ENCODE measurements at regions not wholly inside any gene's neighbourhood (a gene's known extent, or its start where the extent isn't known, plus 50 kb on each side); places are given as distances from the start of the nearest gene placed in this dataset.

GRCh38 chr15:89421219-89421618 lies 75.2 kb downstream of the RHCG start:
- H3K27ac Mint-ChIP-seq (ENCODE audit: low read depth), result no peak overlapping the region

DNA sequence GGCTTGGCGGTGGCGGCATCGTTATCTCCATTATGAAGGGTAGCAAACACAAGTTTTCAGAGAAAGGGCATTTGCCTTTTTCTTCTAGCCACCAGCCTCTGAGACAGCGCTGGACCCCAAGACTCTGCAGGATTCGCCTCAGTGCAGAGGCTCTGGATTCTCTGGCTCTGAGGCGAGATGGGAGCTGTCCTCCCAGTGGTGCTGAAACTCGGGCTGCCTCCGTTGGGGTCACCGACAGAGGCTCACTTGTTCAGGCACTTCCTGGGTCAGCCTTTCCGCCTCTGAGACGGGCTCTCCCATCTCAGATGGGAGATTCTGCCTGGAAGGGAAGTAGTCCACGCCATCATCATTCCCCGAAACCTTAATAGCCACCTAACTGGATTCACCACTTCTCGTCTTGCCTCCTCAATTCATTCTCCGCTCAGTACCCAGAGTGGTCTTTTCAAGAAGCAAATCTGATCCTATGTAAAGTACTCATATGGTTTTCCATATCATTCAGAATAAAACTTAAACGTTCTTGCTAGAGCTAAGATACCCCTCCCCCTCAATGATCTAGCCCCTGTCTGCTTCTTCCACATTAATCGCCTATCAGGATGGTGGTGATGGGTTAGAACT lies 76.9 kb downstream of the RHCG start:
- Mint-ChIP-seq H3K27me3 (peaks cover 80% of the 10 kb centered on the region), H3K4me3 (no peak overlapping the region), H3K36me3 (ENCODE audit: insufficient read depth) (no peaks in the 10 kb centered on the region), H3K9me3 (no peaks in the 10 kb centered on the region), H3K4me1 (peaks cover 6% of the 10 kb centered on the region), H3K27ac (ENCODE audit: low read depth) (no peak overlapping the region)
- ATAC-seq (replicated peaks; ENCODE audit: extremely low read depth, poor library complexity, severe bottlenecking), result peak; percentile 50
- no peak for DNase-seq (ENCODE audit: low spot score in 2 of 2)

More at GRCh38 chr15:89421219-89421618, 75.2 kb downstream of the RHCG start:
- Mint-ChIP-seq H3K4me3 (no peak overlapping the region), H3K36me3 (ENCODE audit: insufficient read depth) (no peaks in the 10 kb centered on the region), H3K9me3 (no peaks in the 10 kb centered on the region), H3K4me1 (peaks cover 2% of the 10 kb centered on the region), H3K27me3 (peaks cover 71% of the 10 kb centered on the region)
- ATAC-seq (replicated peaks; ENCODE audit: extremely low read depth, poor library complexity, severe bottlenecking) (no peak), DNase-seq (ENCODE audit: low spot score in 2 of 2) (no peak)

DNA sequence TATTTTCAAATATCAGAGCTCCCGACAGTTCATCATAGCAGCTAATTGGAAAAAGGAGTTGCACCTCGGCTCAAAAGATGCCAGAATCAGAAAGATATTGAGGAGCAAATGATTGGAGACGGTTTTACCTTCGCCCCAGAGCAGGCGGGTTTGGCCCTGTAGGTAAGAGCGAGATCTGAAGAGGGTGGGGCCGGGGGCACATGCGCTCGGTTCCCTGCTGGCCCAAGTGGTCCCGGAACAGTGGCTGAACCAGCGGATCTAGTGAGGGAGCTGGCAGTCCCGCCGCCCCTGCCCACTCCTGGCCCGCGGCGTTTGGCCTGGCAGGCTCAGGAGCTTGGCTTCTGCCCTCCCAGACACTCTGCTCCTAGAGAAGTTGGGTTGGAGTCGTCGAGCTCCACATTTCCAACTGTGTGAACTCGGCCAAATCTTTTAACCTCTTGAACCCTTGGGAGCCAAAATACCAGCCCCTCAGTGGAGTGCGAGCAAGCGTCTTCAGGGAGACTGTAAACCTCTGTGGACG lies 79.1 kb downstream of the RHCG start:
- no peak overlapping the region for H3K4me3 Mint-ChIP-seq
- H3K27ac Mint-ChIP-seq (ENCODE audit: low read depth), result no peak overlapping the region
- H3K9me3 Mint-ChIP-seq, result no peaks in the 10 kb centered on the region
- H3K27me3 Mint-ChIP-seq, result peaks cover 94% of the 10 kb centered on the region
- H3K36me3 Mint-ChIP-seq (ENCODE audit: insufficient read depth), result peaks cover 3% of the 10 kb centered on the region
- ATAC-seq (replicated peaks; ENCODE audit: extremely low read depth, poor library complexity, severe bottlenecking) (no peak), DNase-seq (ENCODE audit: low spot score in 2 of 2) (no peak)
- H3K4me1 Mint-ChIP-seq, result peaks cover 6% of the 10 kb centered on the region

- Mint-ChIP-seq H3K4me3 (no peak overlapping the region), H3K27me3 (peaks cover 94% of the 10 kb centered on the region), H3K9me3 (no peaks in the 10 kb centered on the region), H3K36me3 (ENCODE audit: insufficient read depth) (peaks cover 4% of the 10 kb centered on the region), H3K4me1 (peaks cover 8% of the 10 kb centered on the region), H3K27ac (ENCODE audit: low read depth) (no peak overlapping the region)
- ATAC-seq (replicated peaks; ENCODE audit: extremely low read depth, poor library complexity, severe bottlenecking) (peak; percentile 77), DNase-seq (ENCODE audit: low spot score in 2 of 2) (peak; percentile 52 to 55)
Observed at GRCh38 chr15:89416339-89417183, 79.8 kb downstream of the RHCG start.

- ATAC-seq (replicated peaks; ENCODE audit: extremely low read depth, poor library complexity, severe bottlenecking), result no peak
- H3K36me3 Mint-ChIP-seq (ENCODE audit: insufficient read depth), result peaks cover 5% of the 10 kb centered on the region
- no peak overlapping the region for H3K27ac Mint-ChIP-seq (ENCODE audit: low read depth)
- DNase-seq (ENCODE audit: low spot score in 2 of 2), result no peak
- no peaks in the 10 kb centered on the region for H3K9me3 Mint-ChIP-seq
- H3K27me3 Mint-ChIP-seq, result peaks cover 94% of the 10 kb centered on the region
- H3K4me3 Mint-ChIP-seq, result no peak overlapping the region
- peaks cover 13% of the 10 kb centered on the region for H3K4me1 Mint-ChIP-seq
Observed at GRCh38 chr15:89414571-89414970, 79.9 kb upstream of the POLG start.

DNA sequence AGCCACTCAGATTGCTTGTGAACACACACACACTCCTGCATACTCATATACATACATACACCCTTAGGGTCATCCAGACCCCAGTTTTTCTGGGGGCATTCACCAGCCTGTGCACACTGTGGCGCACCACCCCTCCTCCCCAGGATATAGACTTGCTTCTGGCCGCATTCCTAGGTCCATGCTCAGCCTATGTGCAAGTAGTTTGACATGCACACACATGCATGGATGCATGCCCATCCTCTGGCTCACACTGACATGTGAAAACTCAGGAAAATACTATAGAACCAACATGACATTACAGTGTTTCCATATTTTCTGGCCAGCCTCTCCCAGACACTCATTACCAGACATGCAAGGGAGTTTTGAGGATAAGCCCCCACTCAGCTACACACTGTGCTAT lies 79.3 kb upstream of the POLG start:
- no peak for ATAC-seq (replicated peaks; ENCODE audit: extremely low read depth, poor library complexity, severe bottlenecking)
- Mint-ChIP-seq H3K27me3 (peaks cover 96% of the 10 kb centered on the region), H3K36me3 (ENCODE audit: insufficient read depth) (peaks cover 5% of the 10 kb centered on the region), H3K4me1 (peaks cover 18% of the 10 kb centered on the region), H3K9me3 (no peaks in the 10 kb centered on the region), H3K4me3 (no peak overlapping the region), H3K27ac (ENCODE audit: low read depth) (no peak overlapping the region)
- DNase-seq (ENCODE audit: low spot score in 2 of 2), result no peak

- no peak for ATAC-seq (replicated peaks; ENCODE audit: extremely low read depth, poor library complexity, severe bottlenecking)
- Mint-ChIP-seq H3K27ac (ENCODE audit: low read depth) (no peak overlapping the region), H3K4me3 (no peak overlapping the region), H3K36me3 (ENCODE audit: insufficient read depth) (peaks cover 5% of the 10 kb centered on the region), H3K4me1 (peaks cover 28% of the 10 kb centered on the region), H3K9me3 (no peaks in the 10 kb centered on the region), H3K27me3 (peaks cover 100% of the 10 kb centered on the region)
- no peak for DNase-seq (ENCODE audit: low spot score in 2 of 2)
Observed at GRCh38 chr15:89412905-89413411, 78.3 kb upstream of the POLG start.

DNA sequence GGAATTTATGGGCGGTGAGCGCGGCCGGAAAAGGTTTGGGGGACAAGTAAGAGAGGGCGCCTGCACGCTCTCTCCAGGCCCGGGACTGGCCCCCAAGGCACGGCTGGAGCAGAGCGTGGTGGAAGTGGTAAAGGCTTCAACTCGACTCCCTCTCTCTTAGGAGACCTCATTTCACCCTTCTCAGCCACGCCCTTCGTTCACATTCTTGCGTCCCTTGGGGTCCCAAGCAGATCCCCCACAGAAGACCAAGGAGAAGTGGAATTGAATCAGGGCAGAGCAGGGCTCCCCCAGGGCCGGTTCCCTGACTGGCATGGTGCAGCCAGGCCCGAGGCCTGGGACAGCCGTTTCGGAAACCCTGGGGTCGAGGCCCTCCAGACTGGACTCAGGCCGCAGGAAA lies 75.4 kb upstream of the POLG start:
- no peak for DNase-seq (ENCODE audit: low spot score in 2 of 2)
- Mint-ChIP-seq H3K4me1 (peaks cover 28% of the 10 kb centered on the region), H3K9me3 (no peaks in the 10 kb centered on the region), H3K27ac (ENCODE audit: low read depth) (no peak overlapping the region), H3K36me3 (ENCODE audit: insufficient read depth) (peaks cover 5% of the 10 kb centered on the region), H3K27me3 (peaks cover 100% of the 10 kb centered on the region), H3K4me3 (peak overlapping the region; percentile 27)
- ATAC-seq (replicated peaks; ENCODE audit: extremely low read depth, poor library complexity, severe bottlenecking), result no peak

GRCh38 chr15:89409184-89410038 lies 74.8 kb upstream of the POLG start:
- no peak for ATAC-seq (replicated peaks; ENCODE audit: extremely low read depth, poor library complexity, severe bottlenecking)

DNA sequence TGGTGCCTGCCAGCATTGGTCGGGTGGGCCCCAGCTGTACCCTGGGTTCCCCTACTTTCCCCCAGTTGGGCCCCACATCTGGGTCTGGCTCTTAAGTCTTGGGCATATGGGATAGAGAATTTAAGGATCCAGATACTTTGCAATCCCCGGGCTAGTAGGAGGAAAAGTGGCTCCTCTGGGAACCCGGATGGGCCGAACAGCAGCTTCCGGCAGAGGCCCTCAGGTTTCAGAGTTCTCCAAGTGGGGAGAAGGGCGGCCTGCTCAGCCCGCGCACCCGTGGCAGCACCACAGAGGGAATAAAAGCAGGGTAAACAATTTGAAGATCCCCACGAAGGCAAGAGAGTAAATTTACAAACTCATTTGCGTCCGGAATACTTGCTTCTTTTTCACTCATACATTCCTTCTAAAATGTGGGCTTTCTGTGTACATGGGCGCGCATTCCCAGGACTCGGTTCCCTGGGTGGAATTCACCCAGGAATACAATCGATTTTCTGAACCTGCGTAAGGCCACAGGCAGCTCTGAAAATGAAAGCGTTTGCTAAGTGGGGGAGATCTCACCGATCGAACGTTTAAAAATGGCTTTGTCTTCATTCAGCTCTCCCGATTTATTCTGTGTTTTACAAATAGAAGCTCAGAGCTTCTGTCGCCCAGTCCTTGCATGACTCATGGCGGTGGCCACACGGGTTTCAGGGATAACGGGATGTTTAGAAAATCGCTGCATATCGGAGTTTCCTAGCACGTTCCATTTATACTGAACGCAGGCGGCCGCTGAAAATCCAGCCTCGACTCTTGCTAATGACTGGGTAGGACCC lies 74.0 kb upstream of the POLG start:
- Mint-ChIP-seq H3K27me3 (peaks cover 100% of the 10 kb centered on the region), H3K9me3 (no peaks in the 10 kb centered on the region)
- no peak for ATAC-seq (replicated peaks; ENCODE audit: extremely low read depth, poor library complexity, severe bottlenecking)

More at GRCh38 chr15:89409184-89410038, 74.8 kb upstream of the POLG start:
- H3K4me1 Mint-ChIP-seq, result peaks cover 28% of the 10 kb centered on the region
- no peak for DNase-seq (ENCODE audit: low spot score in 2 of 2)
- H3K9me3 Mint-ChIP-seq, result no peaks in the 10 kb centered on the region
- H3K36me3 Mint-ChIP-seq (ENCODE audit: insufficient read depth), result peaks cover 5% of the 10 kb centered on the region
- H3K27me3 Mint-ChIP-seq, result peaks cover 100% of the 10 kb centered on the region
- no peak overlapping the region for H3K27ac Mint-ChIP-seq (ENCODE audit: low read depth)
- H3K4me3 Mint-ChIP-seq, result peak overlapping the region; percentile 68

DNA sequence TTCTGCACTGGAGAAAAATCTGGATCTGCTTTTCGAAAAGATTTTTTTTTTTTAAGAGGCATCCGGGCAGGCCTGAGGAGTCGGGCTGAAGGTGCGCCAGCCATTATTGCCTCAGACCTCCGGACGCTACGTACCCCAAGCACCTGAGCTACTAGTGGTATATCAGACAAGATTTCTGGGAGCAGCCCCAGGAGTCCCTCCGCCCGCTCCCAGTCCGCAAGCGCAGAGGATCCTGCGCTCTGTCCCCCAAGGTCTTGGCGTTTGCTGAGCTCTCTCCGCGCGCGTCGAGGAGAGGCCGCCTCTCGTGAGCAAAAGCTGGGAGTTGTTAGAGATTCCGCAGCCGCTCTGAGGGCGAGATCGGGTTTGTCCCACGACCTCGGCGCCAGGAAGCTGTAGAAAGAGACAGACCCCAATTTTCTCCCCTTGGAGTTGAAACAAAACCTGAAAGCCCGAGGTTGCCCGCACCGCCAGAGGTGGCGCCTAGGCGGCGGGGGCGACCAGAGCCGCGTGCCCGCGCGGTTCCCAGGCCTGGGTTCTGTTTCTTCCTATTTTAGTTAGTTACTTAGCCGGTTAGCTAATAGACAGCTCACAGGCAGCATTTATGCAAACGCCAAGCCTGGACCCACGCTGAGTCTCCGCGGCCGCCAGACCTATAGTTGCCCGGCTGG lies 72.5 kb upstream of the POLG start:
- ATAC-seq (replicated peaks; ENCODE audit: extremely low read depth, poor library complexity, severe bottlenecking), result no peak
- DNase-seq (ENCODE audit: low spot score in 2 of 2), result no peak
- Mint-ChIP-seq H3K4me1 (peaks cover 28% of the 10 kb centered on the region), H3K36me3 (ENCODE audit: insufficient read depth) (peaks cover 2% of the 10 kb centered on the region), H3K4me3 (no peak overlapping the region), H3K27me3 (peaks cover 100% of the 10 kb centered on the region), H3K27ac (ENCODE audit: low read depth) (no peak overlapping the region), H3K9me3 (no peaks in the 10 kb centered on the region)

More for the DNA sequence above, 74.0 kb upstream of the POLG start:
- Mint-ChIP-seq H3K4me1 (peaks cover 28% of the 10 kb centered on the region), H3K27ac (ENCODE audit: low read depth) (no peak overlapping the region), H3K4me3 (peak overlapping the region; percentile 68), H3K36me3 (ENCODE audit: insufficient read depth) (peaks cover 5% of the 10 kb centered on the region)
- no peak for DNase-seq (ENCODE audit: low spot score in 2 of 2)

Data from central memory CD8-positive, alpha-beta T cell (primary cell).